ENCODE measurements at regions not wholly inside any gene's neighbourhood (a gene's known extent, or its start where the extent isn't known, plus 50 kb on each side); places are given as distances from the start of the nearest gene placed in this dataset.
"Not testable (repeated sequence)": the region's sequence is repeated elsewhere in the genome, so short reads cannot be mapped to it uniquely, and the experiment has no call there.

DNA sequence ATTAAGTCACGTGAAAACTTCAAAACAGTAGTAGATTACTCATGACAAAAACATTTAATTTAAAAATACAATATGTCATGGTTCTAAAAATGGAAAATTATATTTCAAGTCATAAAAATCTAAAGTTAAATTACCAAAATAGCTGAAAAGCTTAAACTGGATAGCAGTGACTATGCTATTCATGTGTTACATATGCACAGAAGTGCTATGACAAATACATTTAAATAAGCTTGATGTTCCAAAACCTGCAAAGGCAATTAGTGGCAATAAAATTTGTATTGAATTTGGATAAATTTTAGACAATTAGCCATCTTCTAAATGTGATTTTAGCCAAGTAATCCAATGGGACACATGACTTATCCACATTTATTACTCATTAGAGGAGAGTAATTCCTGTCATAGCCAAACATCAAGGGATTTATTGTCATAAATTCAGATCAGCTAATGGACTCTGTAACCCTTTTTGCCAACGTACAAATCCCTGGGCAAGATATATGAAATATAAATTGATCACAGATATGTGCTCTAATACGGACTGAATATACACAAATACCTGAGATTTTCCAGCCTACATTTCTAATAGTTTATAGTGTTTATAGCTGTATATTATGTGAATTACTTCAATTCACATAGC is 419.4 kb downstream of the ISL1 start:
- in situ Hi-C loops (cut with MboI; ENCODE audit: low sequenced_read_pairs), result no loop called here

- in situ Hi-C loops (cut with MboI; ENCODE audit: low sequenced_read_pairs), result no loop called here
These were observed 423.4 kb downstream of the ISL1 start for GRCh38 chr5:51806677-51807076.

GRCh38 chr5:51810592-51810991 is 427.3 kb downstream of the ISL1 start:
- in situ Hi-C loops (cut with MboI; ENCODE audit: low sequenced_read_pairs), result no loop called here

DNA sequence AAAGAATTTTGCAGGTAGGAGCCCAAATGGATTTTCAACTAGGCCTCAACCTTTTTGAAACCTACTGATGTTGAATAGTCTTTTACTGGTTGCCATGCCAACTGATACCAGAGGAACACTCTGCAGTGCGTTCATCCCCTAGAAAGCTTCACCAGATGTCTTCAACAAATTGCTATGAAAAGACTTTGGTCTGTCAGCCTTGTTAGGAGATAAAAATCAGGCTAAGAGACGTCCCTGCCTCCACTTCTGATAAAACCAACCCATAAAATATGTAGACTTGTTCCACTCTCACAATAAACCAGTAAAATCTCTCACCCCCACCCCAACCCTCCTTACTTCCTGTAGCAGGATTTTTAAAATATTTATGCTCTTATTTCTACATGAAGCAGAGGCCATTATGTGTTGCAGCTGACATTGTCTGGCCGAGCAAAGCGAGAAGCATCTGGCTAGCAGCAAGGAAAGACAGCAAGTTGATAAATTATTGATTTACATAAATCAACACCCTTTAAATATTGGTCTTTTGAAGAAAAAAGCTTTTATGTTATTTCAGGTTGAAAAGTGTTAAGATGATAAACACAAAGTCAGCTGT is 428.7 kb downstream of the ISL1 start:
- in situ Hi-C loops (cut with MboI; ENCODE audit: low sequenced_read_pairs), result no loop called here

DNA sequence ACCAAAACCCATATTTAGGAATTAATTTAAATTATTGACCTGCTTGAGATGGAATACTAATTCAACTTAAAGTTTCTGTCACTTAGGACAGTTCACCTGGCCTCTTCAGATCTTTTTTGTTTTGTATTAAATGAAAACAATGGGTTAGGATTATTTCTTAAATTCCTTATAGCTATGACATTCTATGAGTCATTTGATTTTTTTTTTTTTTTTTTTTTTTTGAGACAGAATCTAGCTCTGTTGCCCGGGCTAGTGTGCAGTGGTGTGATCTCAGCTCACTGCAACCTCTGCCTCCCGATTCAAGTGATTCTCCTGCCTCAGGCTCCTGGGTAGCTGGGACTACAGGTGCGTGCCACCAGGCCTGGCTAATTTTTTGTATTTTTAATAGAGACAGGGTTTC is 431.6 kb downstream of the ISL1 start:
- in situ Hi-C loops (cut with MboI; ENCODE audit: low sequenced_read_pairs), result not testable (repeated sequence)

DNA sequence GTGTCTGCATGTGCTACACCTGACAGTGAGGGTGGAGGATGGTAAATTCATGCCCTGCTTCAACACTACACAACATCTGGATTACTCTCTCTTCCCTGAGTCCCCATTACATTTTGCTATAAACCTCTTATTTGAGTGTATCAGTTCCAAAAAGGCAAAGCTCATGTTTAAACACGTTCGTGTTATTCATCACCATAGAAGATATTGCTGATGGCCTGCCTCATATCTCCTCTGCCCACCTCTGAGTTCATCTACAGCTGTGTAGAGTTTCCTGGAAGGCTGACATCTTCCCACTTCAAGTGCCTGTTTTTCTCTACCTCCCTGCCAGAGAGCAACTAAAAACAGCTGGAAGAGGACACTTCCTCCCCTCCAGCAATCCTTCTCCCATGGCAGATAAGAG is 433.2 kb downstream of the ISL1 start:
- in situ Hi-C loops (cut with MboI; ENCODE audit: low sequenced_read_pairs), result no loop called here

DNA sequence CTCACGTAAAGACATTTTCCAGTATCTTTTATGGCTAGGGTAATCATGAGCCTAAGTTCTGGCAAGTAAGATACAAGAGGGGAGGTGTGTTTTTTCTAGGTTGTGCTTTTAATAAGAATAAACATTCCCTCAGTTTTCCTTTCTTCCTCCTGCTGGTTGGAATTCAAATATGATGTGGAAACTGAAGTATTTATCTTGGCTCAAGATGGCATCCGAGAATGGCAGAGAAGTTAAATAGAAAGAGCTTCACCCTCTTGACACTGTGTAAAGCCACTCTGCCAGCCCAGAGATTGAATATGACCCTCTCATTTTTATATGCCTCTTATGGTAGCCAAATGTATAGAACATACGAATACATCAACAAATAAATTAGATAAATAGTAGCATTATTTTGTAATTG is 438.4 kb downstream of the ISL1 start:
- in situ Hi-C loops (cut with MboI; ENCODE audit: low sequenced_read_pairs), result no loop called here

DNA sequence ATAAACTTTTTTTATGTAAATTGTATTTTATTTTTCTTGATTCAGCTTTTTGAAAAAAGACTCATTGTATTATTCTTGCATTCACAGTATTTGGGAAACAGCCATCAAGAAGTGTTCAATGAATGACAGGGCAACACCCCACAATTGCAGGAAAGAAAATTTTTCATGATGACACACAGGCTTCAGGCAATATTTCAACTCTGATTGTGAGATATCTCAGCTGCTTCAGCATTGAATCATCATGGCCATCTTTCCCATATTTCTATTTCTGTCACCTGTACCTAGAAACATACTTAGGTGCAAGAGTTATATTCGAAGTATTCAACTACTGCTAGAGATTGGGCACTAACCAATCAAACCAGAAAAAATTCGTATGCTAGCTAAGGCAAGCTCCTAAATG is 446.0 kb downstream of the ISL1 start:
- in situ Hi-C loops (cut with MboI; ENCODE audit: low sequenced_read_pairs), result no loop called here

- in situ Hi-C loops (cut with MboI; ENCODE audit: low sequenced_read_pairs), result no loop called here
These were observed 446.4 kb downstream of the ISL1 start for GRCh38 chr5:51829691-51830090.

GRCh38 chr5:51832934-51833470 is 449.8 kb downstream of the ISL1 start:
- in situ Hi-C loops (cut with MboI; ENCODE audit: low sequenced_read_pairs), result no loop called here

- in situ Hi-C loops (cut with MboI; ENCODE audit: low sequenced_read_pairs), result no loop called here
These were observed 455.2 kb downstream of the ISL1 start for GRCh38 chr5:51838459-51838858.

- in situ Hi-C loops (cut with MboI; ENCODE audit: low sequenced_read_pairs), result no loop called here
These were observed 460.6 kb downstream of the ISL1 start for GRCh38 chr5:51843893-51844292.

- in situ Hi-C loops (cut with MboI; ENCODE audit: low sequenced_read_pairs), result no loop called here
These were observed 462.8 kb downstream of the ISL1 start for GRCh38 chr5:51846015-51846414.

DNA sequence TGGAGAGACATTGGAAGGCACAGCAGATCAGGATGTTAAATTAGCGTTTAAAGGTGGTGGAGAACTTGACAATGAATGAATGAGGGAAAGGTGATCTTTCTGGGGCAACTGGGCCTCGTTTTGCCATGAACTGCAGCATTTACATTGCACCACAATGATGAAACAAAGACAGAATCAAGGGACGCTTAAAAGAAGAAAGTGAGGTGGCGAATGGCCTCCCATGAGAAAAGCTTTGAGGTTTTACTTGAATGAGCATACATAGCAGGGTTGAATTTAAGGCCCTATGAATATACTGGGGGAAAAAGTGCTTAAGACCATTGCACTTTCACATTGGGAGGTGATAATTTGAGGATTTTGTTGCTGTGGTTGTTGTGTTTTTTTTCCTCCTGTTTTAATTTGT is 476.4 kb downstream of the ISL1 start:
- in situ Hi-C loops (cut with MboI; ENCODE audit: low sequenced_read_pairs), result no loop called here

DNA sequence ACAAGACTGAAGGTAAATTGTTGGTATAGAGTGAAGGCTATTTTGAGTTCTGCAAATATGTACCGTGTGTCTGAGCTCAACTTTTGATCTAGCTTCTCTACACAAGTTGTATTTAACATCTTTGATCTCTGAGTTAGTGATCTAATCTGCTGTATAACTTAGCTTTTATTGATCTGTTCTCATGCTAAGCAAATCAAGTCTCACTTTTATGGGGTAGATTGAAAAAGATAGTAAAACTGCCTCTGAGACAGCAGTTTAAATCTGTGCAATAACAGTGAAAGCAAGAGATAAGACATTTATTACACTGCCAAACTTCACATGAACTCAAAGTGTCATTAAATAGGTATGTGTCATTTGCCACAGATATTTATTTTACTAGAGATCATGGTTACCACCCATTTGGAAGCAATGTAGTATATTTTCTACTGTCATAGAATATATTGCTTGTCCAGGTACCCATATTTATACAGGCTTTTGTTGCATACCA is 477.3 kb downstream of the ISL1 start:
- in situ Hi-C loops (cut with MboI; ENCODE audit: low sequenced_read_pairs), result no loop called here

GRCh38 chr5:51872144-51872543 is 488.9 kb downstream of the ISL1 start:
- in situ Hi-C loops (cut with MboI; ENCODE audit: low sequenced_read_pairs), result no loop called here

DNA sequence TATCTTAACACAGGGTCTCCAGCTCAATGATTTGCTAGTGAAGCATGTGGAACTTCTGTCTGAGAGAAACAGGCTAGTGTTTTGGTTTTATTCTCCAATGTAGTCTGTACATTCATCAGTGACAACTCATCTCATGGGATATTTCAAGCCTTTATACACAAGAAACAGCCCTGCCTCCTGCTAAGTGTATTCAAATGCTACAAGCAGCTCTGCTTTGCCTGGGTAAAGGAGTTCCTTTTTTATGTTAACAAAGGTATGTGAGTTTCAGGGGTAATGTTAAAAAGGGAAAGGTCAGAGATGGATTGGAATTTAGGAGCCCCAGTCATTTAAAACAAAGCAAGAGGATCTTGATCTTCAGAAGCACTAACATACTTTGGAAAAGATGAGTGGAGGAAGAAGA is 498.7 kb downstream of the ISL1 start:
- in situ Hi-C loops (cut with MboI; ENCODE audit: low sequenced_read_pairs), result no loop called here

DNA sequence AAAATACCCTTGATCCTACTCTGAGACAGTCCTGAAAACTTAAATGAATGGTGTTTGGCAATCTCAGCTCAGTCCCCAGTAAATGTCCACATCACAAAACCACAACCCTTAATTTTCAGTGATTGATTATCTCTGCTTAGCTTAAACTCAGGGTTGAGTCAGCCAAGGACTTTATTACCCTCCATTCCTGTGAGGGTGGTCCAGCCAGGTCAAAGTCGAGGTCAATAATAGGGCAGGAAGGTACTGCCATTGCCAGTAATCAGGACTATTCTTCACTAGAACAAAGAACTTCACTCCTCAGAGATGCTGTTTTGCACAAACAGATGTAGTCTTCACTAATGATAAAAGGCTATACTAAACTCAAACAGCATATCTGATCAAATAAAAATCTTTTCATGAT is 499.4 kb downstream of the ISL1 start:
- in situ Hi-C loops (cut with MboI; ENCODE audit: low sequenced_read_pairs), result no loop called here

GRCh38 chr5:51889703-51890102 is 506.5 kb downstream of the ISL1 start:
- in situ Hi-C loops (cut with MboI; ENCODE audit: low sequenced_read_pairs), result no loop called here

GRCh38 chr5:51890435-51891116 is 507.3 kb downstream of the ISL1 start:
- in situ Hi-C loops (cut with MboI; ENCODE audit: low sequenced_read_pairs), result no loop called here

DNA sequence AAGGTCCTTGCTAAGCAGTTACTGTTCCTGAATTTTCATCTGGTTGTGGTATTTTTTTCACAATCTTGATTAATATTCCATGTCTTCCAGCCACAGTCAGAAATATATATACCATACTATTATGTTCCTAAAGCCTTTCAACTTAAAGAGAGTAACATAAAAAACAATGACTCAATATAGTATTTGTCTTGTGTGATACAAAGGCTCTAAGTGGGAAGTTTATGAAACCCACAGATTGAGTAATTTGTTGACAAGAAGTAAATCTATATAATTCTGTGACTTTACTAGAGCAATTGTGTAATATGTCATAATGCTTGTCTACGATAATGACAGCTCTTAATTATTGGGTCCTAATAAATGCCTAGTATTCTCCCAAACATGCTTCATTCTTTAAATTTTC is 509.4 kb downstream of the ISL1 start:
- in situ Hi-C loops (cut with MboI; ENCODE audit: low sequenced_read_pairs), result no loop called here

DNA sequence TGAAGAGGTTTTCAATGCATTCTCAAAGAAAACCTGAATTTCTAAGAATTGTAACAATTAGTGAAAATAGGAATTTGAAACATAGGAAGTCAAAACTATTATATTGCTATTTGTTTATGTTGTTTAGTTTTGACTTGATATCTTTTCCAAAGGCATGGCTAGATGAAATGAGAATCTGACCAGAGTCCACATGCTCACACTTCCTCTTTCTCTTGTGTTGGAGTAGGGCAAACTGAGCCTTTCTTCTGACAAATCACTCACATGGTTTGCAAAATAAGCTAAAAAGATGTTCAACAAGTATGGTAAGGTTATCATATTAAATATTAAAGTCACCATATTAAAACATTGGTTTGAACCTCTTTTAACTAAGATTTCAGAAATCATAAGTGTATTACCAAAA is 512.6 kb downstream of the ISL1 start:
- in situ Hi-C loops (cut with MboI; ENCODE audit: low sequenced_read_pairs), result no loop called here
